ENCODE measurements at regions not wholly inside any gene's neighbourhood (a gene's known extent, or its start where the extent isn't known, plus 50 kb on each side); places are given as distances from the start of the nearest gene placed in this dataset.
"Not testable (repeated sequence)": the region's sequence is repeated elsewhere in the genome, so short reads cannot be mapped to it uniquely, and the experiment has no call there.

- TF ChIP-seq, protein P1, sequence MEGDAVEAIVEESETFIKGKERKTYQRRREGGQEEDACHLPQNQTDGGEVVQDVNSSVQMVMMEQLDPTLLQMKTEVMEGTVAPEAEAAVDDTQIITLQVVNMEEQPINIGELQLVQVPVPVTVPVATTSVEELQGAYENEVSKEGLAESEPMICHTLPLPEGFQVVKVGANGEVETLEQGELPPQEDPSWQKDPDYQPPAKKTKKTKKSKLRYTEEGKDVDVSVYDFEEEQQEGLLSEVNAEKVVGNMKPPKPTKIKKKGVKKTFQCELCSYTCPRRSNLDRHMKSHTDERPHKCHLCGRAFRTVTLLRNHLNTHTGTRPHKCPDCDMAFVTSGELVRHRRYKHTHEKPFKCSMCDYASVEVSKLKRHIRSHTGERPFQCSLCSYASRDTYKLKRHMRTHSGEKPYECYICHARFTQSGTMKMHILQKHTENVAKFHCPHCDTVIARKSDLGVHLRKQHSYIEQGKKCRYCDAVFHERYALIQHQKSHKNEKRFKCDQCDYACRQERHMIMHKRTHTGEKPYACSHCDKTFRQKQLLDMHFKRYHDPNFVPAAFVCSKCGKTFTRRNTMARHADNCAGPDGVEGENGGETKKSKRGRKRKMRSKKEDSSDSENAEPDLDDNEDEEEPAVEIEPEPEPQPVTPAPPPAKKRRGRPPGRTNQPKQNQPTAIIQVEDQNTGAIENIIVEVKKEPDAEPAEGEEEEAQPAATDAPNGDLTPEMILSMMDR (IDR thresholded peaks at IDR 0.05; ENCODE audit: unreplicated experiment) = no peak
- Mint-ChIP-seq H3K4me3 (no peak overlapping the region), H3K27me3 (ENCODE audit: low read depth) (no peaks in the 10 kb centered on the region), H3K27ac (no peak overlapping the region), H3K36me3 (no peaks in the 10 kb centered on the region), H3K9me3 (peaks cover 3% of the 10 kb centered on the region), H3K4me1 (peaks cover 18% of the 10 kb centered on the region)
- DNase-seq (ENCODE audit: low spot score in 2 of 2, unreplicated experiment in 2 of 2) = no peak
Measured at GRCh38 chr2:224173210-224173609, 134.1 kb upstream of the SERPINE2 start.

GRCh38 chr2:224171226-224171625, 132.1 kb upstream of the SERPINE2 start:
- DNase-seq (ENCODE audit: low spot score in 2 of 2, unreplicated experiment in 2 of 2) = no peak
- TF ChIP-seq, protein P1 (IDR thresholded peaks at IDR 0.05; ENCODE audit: unreplicated experiment) = no peak
- Mint-ChIP-seq H3K27ac (no peak overlapping the region), H3K4me3 (no peak overlapping the region), H3K9me3 (peaks cover 12% of the 10 kb centered on the region), H3K27me3 (ENCODE audit: low read depth) (no peaks in the 10 kb centered on the region), H3K36me3 (no peaks in the 10 kb centered on the region), H3K4me1 (peaks cover 4% of the 10 kb centered on the region)

DNA sequence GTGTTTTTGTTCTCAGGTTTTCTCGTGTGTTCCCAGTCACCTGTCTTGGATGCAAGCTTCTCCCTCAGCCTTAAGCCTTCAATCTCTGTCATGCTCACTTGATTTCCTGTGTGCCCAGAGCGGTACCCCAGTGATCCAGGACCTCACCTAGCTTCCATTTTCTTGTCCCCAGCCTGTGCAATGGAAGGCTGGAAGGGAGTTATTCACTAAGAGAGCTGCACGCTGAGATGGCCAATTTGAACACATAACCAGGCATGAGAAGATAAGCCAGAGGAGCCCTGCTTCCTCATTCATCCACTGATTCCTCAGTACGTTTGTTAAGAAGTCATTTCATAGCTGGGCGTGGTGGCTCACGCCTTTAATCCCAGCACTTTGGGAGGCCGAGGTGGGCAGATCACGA, 130.8 kb upstream of the SERPINE2 start:
- Mint-ChIP-seq H3K27me3 (ENCODE audit: low read depth) (no peaks in the 10 kb centered on the region), H3K36me3 (no peaks in the 10 kb centered on the region), H3K4me1 (peaks cover 4% of the 10 kb centered on the region), H3K27ac (no peak overlapping the region), H3K9me3 (peaks cover 12% of the 10 kb centered on the region), H3K4me3 (no peak overlapping the region)
- DNase-seq (ENCODE audit: low spot score in 2 of 2, unreplicated experiment in 2 of 2) = no peak
- TF ChIP-seq, protein P1 (IDR thresholded peaks at IDR 0.05; ENCODE audit: unreplicated experiment) = no peak

DNA sequence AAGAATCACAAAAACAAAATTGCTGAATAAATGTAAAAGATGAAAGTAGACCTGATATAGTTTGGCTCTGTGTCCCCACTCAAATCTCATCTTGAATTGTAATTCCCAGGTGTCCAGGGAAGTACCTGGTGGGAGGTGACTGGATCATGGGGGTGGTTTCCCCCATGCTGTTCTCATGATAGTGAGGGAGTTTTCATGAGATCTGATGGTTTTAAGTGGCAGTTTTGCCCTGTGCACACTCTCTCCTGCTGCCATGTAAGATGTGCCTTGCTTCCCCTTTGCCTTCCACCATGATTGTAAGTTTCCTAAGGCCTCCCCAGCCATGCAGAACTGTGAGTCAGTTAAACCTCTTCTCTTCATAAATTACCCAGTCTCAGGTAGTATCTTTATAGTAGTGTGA, 128.7 kb upstream of the SERPINE2 start:
- H3K27me3 Mint-ChIP-seq (ENCODE audit: low read depth); H3K4me3 Mint-ChIP-seq; H3K36me3 Mint-ChIP-seq; DNase-seq (ENCODE audit: low spot score in 2 of 2, unreplicated experiment in 2 of 2); H3K27ac Mint-ChIP-seq; H3K4me1 Mint-ChIP-seq: not testable (repeated sequence)
- peaks cover 12% of the 10 kb centered on the region for H3K9me3 Mint-ChIP-seq

DNA sequence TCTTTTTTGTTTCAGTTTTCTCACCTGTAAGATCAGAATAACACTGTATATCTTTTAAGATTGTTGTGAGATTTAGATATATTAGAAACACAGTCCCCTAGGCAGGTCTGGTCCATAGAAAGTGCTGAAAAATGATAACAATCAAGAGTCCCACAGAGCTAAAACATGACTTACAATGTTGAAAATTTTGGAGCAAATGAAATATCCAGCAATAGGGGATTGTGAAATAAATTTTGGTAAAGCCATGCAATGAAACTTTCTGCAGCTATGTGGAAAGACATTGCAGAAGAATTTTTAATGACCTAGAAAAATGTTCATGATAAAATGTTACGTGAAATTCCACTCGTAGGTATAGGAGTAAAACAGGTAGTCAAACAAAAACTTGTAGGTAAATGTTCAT, 127.6 kb upstream of the SERPINE2 start:
- no peak for DNase-seq (ENCODE audit: low spot score in 2 of 2, unreplicated experiment in 2 of 2)
- no peak overlapping the region for H3K27ac Mint-ChIP-seq
- peaks cover 12% of the 10 kb centered on the region for H3K9me3 Mint-ChIP-seq
- H3K27me3 Mint-ChIP-seq (ENCODE audit: low read depth) = peaks cover 3% of the 10 kb centered on the region
- TF ChIP-seq, protein P1 (IDR thresholded peaks at IDR 0.05; ENCODE audit: unreplicated experiment) = no peak
- H3K4me3 Mint-ChIP-seq = no peak overlapping the region
- no peaks in the 10 kb centered on the region for H3K36me3 Mint-ChIP-seq
- H3K4me1 Mint-ChIP-seq = peaks cover 4% of the 10 kb centered on the region

DNA sequence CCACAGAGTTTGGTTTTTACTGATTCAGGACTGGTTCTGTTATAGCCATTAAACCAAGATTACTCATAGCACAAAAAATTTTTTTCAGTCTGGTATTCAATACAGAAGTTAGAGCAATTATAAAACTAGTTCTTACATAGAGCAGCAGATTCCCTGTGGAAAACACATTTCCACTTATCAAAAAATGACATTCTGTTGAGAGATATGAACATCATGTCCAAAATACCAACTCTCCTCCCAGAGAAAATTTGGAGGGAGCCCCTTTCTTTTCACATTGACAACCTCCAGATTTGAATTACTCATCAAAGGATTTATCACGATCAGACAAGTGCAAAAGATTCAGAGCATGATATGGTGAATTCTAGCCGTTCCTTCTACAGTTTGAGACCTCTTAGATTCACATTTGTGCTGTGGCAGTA, 126.8 kb upstream of the SERPINE2 start:
- H3K36me3 Mint-ChIP-seq = no peaks in the 10 kb centered on the region
- no peak for DNase-seq (ENCODE audit: low spot score in 2 of 2, unreplicated experiment in 2 of 2)
- no peak overlapping the region for H3K27ac Mint-ChIP-seq
- H3K4me3 Mint-ChIP-seq = no peak overlapping the region
- TF ChIP-seq, protein P1 (IDR thresholded peaks at IDR 0.05; ENCODE audit: unreplicated experiment) = no peak
- H3K4me1 Mint-ChIP-seq = peaks cover 4% of the 10 kb centered on the region
- peaks cover 3% of the 10 kb centered on the region for H3K27me3 Mint-ChIP-seq (ENCODE audit: low read depth)
- H3K9me3 Mint-ChIP-seq = peaks cover 12% of the 10 kb centered on the region
